Fibroblast of skin of abdomen (primary cell): ENCODE measurements at regions not wholly inside any gene's neighbourhood (a gene's known extent, or its start where the extent isn't known, plus 50 kb on each side); places are given as distances from the start of the nearest gene placed in this dataset.
"Not testable (repeated sequence)": the region's sequence is repeated elsewhere in the genome, so short reads cannot be mapped to it uniquely, and the experiment has no call there.

Experiments
- DNase-seq: peaks from one replicate; pipeline ENCODE4 v3.0.0-alpha.2; 2013

GRCh38 chr1:100628631-100629081 lies 90.7 kb downstream of the GPR88 start:
- DNase-seq: peak; percentile 51

DNA sequence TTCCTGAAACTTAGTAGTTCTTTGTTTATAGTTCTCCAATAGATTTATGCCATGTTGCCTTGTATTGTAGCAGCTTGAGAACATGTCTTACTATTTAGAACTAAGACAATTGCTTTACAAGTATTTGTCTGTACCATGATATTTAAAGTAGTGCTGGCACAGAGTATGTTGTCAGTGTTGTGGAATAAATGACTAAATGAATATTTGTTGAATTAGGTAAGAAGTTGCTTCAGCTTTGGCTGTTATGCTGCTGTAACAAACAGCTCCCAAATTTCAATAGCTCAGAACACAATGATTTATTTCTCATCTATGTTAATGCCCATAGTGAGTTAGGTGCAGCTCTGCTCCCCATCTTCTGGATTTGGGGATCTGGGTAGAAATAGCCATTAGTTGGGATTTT lies 90.2 kb upstream of the VCAM1 start:
- no peak for DNase-seq

GRCh38 chr1:100631015-100631551 lies 88.5 kb upstream of the VCAM1 start:
- peak; percentile 94 for DNase-seq

DNA sequence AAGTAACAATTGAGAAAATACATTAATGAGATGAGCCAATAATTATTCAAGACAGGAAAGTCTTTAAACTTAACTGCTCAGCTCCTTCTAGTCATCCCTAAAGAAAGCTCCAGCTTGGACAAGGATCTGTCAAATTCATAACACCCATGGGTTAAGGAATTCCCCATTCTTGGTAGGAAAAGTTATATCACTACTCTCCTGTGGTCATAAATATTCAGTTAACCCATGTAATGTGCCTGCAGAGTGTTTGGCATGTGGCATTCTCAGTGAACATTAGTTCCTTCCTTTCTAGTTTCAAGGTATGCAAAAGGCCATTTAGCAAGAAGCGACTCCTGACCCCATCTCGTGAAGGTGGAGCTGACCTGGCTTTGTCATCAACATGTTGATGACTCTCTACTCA lies 76.7 kb upstream of the VCAM1 start:
- DNase-seq: peak; percentile 17

GRCh38 chr1:100643471-100644196 lies 75.9 kb upstream of the VCAM1 start:
- DNase-seq: peak; percentile 53

GRCh38 chr1:100646001-100646400 lies 73.5 kb upstream of the VCAM1 start:
- DNase-seq: no peak

DNA sequence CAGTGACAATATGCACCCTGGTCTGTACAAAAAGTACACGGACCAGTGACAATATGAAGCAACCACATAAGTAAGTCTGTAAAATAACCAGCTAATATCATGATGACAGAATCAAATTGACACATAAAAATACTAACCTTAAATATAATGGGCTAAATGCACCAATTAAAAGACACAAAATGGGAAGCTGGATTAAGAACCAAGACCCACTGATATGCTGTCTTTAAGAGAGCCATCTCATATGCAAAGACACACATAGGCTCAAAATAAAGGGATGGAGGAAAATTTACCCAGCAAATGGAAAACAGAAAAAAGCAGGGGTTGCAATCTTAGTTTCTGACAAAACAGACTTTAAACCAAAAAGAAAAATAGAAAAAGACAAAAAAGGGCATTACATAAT lies 70.4 kb upstream of the VCAM1 start:
- no peak for DNase-seq

GRCh38 chr1:100657876-100658715 lies 61.4 kb upstream of the VCAM1 start:
- peak; percentile 2 for DNase-seq

- DNase-seq: no peak
Observed at GRCh38 chr1:100658716-100659026, 60.9 kb upstream of the VCAM1 start.

DNA sequence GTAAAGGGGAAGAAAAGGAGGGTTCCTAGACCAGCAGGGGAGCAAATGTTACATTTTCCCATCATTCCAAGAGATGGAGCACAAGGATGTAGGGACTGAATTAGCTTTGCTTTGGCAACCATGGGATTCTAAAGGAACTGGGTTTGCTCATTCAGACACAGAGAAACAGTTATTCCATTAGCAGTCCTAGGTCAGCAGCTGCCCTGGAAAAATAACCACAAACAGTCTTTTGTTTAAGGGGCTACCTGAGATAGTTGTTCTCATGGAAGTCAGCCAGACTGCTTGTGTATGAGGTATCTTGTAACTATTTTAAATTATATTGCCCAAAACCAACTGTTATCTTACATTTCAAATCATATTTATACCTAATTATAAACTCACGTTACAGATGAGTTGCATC lies 58.4 kb upstream of the VCAM1 start:
- DNase-seq: no peak

DNA sequence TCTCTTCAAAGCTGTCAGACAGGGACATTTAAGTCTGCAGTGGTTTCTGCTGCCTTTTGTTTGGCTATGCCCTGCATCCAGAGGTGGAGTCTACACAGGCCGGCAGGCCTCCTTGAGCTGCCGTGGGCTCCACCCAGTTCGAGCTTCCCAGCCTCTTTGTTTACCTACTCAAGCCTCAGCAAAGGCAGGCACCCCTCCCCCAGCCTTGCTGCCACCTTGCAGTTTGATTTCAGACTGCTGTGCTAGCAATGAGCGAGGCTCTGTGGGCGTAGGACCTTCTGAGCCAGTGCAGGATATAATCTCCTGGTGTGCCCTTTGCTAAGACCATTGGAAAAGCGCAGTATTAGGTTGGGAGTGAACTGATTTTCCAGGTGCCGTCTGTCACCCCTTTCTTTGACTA lies 51.0 kb upstream of the VCAM1 start:
- not testable (repeated sequence) for DNase-seq
